SU-DHL-6 (cell line): ENCODE measurements at regions not wholly inside any gene's neighbourhood (a gene's known extent, or its start where the extent isn't known, plus 50 kb on each side); places are given as distances from the start of the nearest gene placed in this dataset.

Source experiments
- H2AFZ ChIP-seq: fragments of 200-600 bp; sonication (generic); 2 replicates; pipeline ENCODE4 v1.6.1; 2014; ENCODE audit warnings: low read depth, mild to moderate bottlenecking, moderate library complexity, mixed read lengths, antibody characterized with exemption, low read length; ENCODE audit not compliant: severe bottlenecking
- H3F3A ChIP-seq: fragments of 200-600 bp; shearing (Covaris generic); 2 replicates; pipeline ENCODE4 v1.6.0; 2016; ENCODE audit warnings: antibody characterized with exemption, mild to moderate bottlenecking; ENCODE audit not compliant: insufficient read depth
- H3K27ac ChIP-seq: fragments of 200-600 bp; sonication (generic); 2 replicates; pipeline ENCODE4 v1.5.1; 2016; ENCODE audit warnings: low read depth, mild to moderate bottlenecking, low read length, moderate library complexity, mixed read lengths
- H3K27me3 ChIP-seq: fragments of 200-600 bp; sonication (generic), shearing (Covaris generic); 2 replicates; pipeline ENCODE4 v1.6.0; 2014; ENCODE audit warnings: mild to moderate bottlenecking, low read length
- H3K36me3 ChIP-seq: fragments of 200-600 bp; sonication (generic); 2 replicates; pipeline ENCODE4 v1.6.1; 2014; ENCODE audit warnings: mild to moderate bottlenecking, low read length, mixed read lengths
- H3K4me2 ChIP-seq: fragments of 300-600, 200-600 bp; shearing (Covaris generic), sonication (generic); 2 replicates; pipeline ENCODE4 v1.6.0; 2014; ENCODE audit warnings: low read length, low read depth, mild to moderate bottlenecking; ENCODE audit not compliant: poor library complexity, severe bottlenecking
- H3K4me3 ChIP-seq: fragments of 200-600 bp; sonication (generic); 2 replicates; pipeline ENCODE4 v1.5.1; 2014; ENCODE audit warnings: antibody characterized with exemption, low read length, mild to moderate bottlenecking, mixed read lengths; ENCODE audit not compliant: insufficient read depth, poor library complexity, severe bottlenecking
- H3K79me2 ChIP-seq: fragments of 200-600 bp; sonication (generic); 2 replicates; pipeline ENCODE4 v1.6.1; 2014; ENCODE audit warnings: mild to moderate bottlenecking, low read length, moderate library complexity; ENCODE audit not compliant: insufficient read depth
- H3K9ac ChIP-seq: fragments of 200-600 bp; sonication (generic); 2 replicates; pipeline ENCODE4 v1.7.0; 2014; ENCODE audit warnings: mild to moderate bottlenecking, low read length
- H3K9me2 ChIP-seq: fragments of 200-600 bp; sonication (generic); replicated peaks from 2 replicates; pipeline ENCODE4 v1.6.1; 2014; ENCODE audit warnings: low read length; ENCODE audit not compliant: insufficient read depth
- H3K9me3 ChIP-seq: fragments of 200-600 bp; sonication (generic); 2 replicates; pipeline ENCODE4 v1.6.1; 2014; ENCODE audit warnings: low read length, mixed read lengths; ENCODE audit not compliant: insufficient read depth
- H4K20me1 ChIP-seq: fragments of 200-600 bp; sonication (generic); 2 replicates; pipeline ENCODE4 v1.6.1; 2014; ENCODE audit warnings: low read depth, mild to moderate bottlenecking, antibody characterized with exemption, low read length, moderate library complexity, mixed read lengths
- EZH2phosphoT487 ChIP-seq: fragments of 200-600 bp; sonication (generic), shearing (Covaris generic); conservative IDR thresholded peaks from 2 replicates; pipeline ENCODE4 v1.6.1; 2018; ENCODE audit warnings: mild to moderate bottlenecking, antibody characterized with exemption, low read length, moderate library complexity, mixed read lengths
- TF ChIP-seq, protein P1 (sequence below): fragments of 200-600 bp; sonication (generic); IDR thresholded peaks from one replicate; pipeline ENCODE4 v1.5.1; 2017; ENCODE audit warnings: antibody characterized with exemption, mild to moderate bottlenecking, low read length, moderate library complexity; ENCODE audit not compliant: insufficient read depth, poor library complexity, severe bottlenecking

DNA sequence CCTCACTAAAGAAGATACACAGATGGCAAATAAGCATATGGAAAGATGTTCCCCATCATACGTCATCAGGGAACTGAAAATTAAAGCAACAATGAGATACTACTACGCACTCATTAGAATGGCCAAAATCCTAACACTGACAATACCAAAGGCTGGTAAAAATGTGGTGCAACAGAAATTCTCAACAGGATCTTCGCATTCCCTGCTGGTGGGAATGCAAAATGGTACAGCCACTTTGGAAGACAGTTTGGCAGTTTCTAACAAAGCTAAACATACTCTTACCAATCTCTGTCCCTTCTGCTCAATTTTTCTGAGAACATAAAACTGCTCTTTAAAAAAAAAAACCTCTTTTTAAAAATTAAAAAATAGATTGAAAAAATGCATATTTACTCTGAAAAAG, 300.2 kb downstream of the FBXW7 start:
- H3K27ac ChIP-seq: no peak overlapping the region
- no peaks in the 10 kb centered on the region for H3K79me2 ChIP-seq
- H3F3A ChIP-seq: no peaks in the 10 kb centered on the region
- H3K4me3 ChIP-seq: no peak overlapping the region
- H3K36me3 ChIP-seq: no peaks in the 10 kb centered on the region
- no peak overlapping the region for H3K4me2 ChIP-seq
- H2AFZ ChIP-seq: no peak overlapping the region
- no peaks in the 10 kb centered on the region for H3K27me3 ChIP-seq
- no peaks in the 10 kb centered on the region for H4K20me1 ChIP-seq
- no peak overlapping the region for H3K9ac ChIP-seq
- H3K9me2 ChIP-seq: no peaks in the 10 kb centered on the region
- TF ChIP-seq, protein P1, sequence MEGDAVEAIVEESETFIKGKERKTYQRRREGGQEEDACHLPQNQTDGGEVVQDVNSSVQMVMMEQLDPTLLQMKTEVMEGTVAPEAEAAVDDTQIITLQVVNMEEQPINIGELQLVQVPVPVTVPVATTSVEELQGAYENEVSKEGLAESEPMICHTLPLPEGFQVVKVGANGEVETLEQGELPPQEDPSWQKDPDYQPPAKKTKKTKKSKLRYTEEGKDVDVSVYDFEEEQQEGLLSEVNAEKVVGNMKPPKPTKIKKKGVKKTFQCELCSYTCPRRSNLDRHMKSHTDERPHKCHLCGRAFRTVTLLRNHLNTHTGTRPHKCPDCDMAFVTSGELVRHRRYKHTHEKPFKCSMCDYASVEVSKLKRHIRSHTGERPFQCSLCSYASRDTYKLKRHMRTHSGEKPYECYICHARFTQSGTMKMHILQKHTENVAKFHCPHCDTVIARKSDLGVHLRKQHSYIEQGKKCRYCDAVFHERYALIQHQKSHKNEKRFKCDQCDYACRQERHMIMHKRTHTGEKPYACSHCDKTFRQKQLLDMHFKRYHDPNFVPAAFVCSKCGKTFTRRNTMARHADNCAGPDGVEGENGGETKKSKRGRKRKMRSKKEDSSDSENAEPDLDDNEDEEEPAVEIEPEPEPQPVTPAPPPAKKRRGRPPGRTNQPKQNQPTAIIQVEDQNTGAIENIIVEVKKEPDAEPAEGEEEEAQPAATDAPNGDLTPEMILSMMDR: no peak
- H3K9me3 ChIP-seq: no peaks in the 10 kb centered on the region

DNA sequence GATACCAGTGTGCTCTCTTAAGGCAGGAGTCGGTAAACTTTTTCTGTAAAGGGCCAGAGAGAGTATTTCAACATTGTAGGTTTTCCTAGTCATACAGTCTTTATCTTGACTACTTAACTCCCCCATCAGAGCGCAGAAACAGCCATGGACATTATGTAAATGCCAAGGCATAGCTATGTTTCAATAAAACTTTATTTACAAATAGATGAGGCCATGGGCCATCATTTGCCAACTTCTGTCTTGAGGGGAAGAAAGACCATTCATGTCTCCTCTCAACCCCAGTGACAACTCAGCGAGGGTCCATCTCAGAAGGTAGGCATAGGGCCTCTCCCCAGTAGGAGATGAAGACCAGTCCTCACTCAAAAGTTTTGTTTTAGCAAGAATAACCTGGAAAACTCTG, 301.3 kb downstream of the FBXW7 start:
- Histone ChIP-seq H3F3A (no peaks in the 10 kb centered on the region), H3K27me3 (no peaks in the 10 kb centered on the region), H3K4me3 (no peak overlapping the region), H3K9me2 (no peaks in the 10 kb centered on the region), H4K20me1 (no peaks in the 10 kb centered on the region), H3K9me3 (no peaks in the 10 kb centered on the region), H3K36me3 (no peaks in the 10 kb centered on the region), H3K27ac (no peak overlapping the region), H3K79me2 (no peaks in the 10 kb centered on the region), H3K4me2 (no peak overlapping the region), H2AFZ (no peak overlapping the region), H3K9ac (no peak overlapping the region)
- TF ChIP-seq, protein P1: no peak
- no peak for TF ChIP-seq EZH2phosphoT487

DNA sequence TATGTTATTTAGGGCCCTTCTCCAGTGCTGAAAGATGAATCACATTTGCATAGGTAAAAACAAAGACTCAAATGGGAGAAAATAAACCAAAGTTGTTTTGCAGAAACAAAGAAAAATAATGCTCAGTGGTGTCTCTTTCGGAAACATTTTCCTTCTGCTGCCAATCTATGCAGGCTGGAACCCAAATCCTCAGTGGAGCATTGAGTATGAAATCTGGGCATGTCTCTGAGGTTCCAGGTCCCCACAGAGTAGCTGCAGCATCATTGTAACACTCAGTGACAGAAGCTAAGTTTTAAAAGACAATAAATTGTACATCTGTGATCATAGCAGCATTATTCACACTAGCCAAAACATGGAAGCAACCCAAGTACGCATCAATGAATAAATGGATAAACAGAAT, 303.6 kb downstream of the FBXW7 start:
- no peaks in the 10 kb centered on the region for H4K20me1 ChIP-seq

More for the DNA sequence above, 303.6 kb downstream of the FBXW7 start:
- H3K9ac ChIP-seq: no peak overlapping the region
- no peaks in the 10 kb centered on the region for H3K36me3 ChIP-seq
- no peak overlapping the region for H3K27ac ChIP-seq
- no peaks in the 10 kb centered on the region for H3K27me3 ChIP-seq
- no peaks in the 10 kb centered on the region for H3K9me3 ChIP-seq
- H3F3A ChIP-seq: no peaks in the 10 kb centered on the region
- H3K4me2 ChIP-seq: no peak overlapping the region
- TF ChIP-seq, protein P1: no peak
- TF ChIP-seq EZH2phosphoT487: no peak
- no peak overlapping the region for H2AFZ ChIP-seq
- no peaks in the 10 kb centered on the region for H3K9me2 ChIP-seq
- H3K79me2 ChIP-seq: no peaks in the 10 kb centered on the region
- H3K4me3 ChIP-seq: no peak overlapping the region
